Rectal smooth muscle tissue (tissue), 1 donor: ENCODE measurements at regions not wholly inside any gene's neighbourhood (a gene's known extent, or its start where the extent isn't known, plus 50 kb on each side); places are given as distances from the start of the nearest gene placed in this dataset.

Source experiments
- H3K27ac ChIP-seq: one replicate; pipeline ENCODE4 v1.7.0; 2013; ENCODE audit warnings: low read depth, low read length, inconsistent platforms
- H3K27me3 ChIP-seq: one replicate; pipeline ENCODE4 v1.7.0; 2013; ENCODE audit warnings: low read length; ENCODE audit not compliant: control insufficient read depth, insufficient read depth
- H3K36me3 ChIP-seq: one replicate; pipeline ENCODE4 v1.7.0; 2013; ENCODE audit warnings: low read length; ENCODE audit not compliant: control insufficient read depth, insufficient read depth
- H3K4me1 ChIP-seq: one replicate; pipeline ENCODE4 v1.7.0; 2013; ENCODE audit warnings: low read length; ENCODE audit not compliant: control insufficient read depth, insufficient read depth
- H3K4me3 ChIP-seq: one replicate; pipeline ENCODE4 v1.7.0; 2013; ENCODE audit warnings: low read length
- H3K9ac ChIP-seq: one replicate; pipeline ENCODE4 v1.7.0; 2013; ENCODE audit warnings: low read length

- no peak overlapping the region for H3K4me3 ChIP-seq
- H3K27ac ChIP-seq, result no peak overlapping the region
Measured at GRCh38 chr5:68134669-68135313, 80.8 kb upstream of the PIK3R1 start.

GRCh38 chr5:68134033-68134668 lies 81.4 kb upstream of the PIK3R1 start:
- Histone ChIP-seq H3K27me3 (no peaks in the 10 kb centered on the region), H3K4me3 (no peak overlapping the region), H3K27ac (no peak overlapping the region), H3K36me3 (no peaks in the 10 kb centered on the region), H3K4me1 (no peaks in the 10 kb centered on the region), H3K9ac (no peak overlapping the region)

More at GRCh38 chr5:68134669-68135313, 80.8 kb upstream of the PIK3R1 start:
- no peaks in the 10 kb centered on the region for H3K36me3 ChIP-seq
- H3K27me3 ChIP-seq, result no peaks in the 10 kb centered on the region
- H3K9ac ChIP-seq, result no peak overlapping the region
- no peaks in the 10 kb centered on the region for H3K4me1 ChIP-seq

- no peak overlapping the region for H3K9ac ChIP-seq
- no peak overlapping the region for H3K4me3 ChIP-seq
- no peaks in the 10 kb centered on the region for H3K27me3 ChIP-seq
- no peaks in the 10 kb centered on the region for H3K36me3 ChIP-seq
- no peaks in the 10 kb centered on the region for H3K4me1 ChIP-seq
- no peak overlapping the region for H3K27ac ChIP-seq
Measured at GRCh38 chr5:68130253-68130652, 85.3 kb upstream of the PIK3R1 start.

GRCh38 chr5:68129364-68129763 lies 86.2 kb upstream of the PIK3R1 start:
- no peak overlapping the region for H3K4me3 ChIP-seq
- no peaks in the 10 kb centered on the region for H3K27me3 ChIP-seq
- no peaks in the 10 kb centered on the region for H3K4me1 ChIP-seq
- H3K9ac ChIP-seq, result no peak overlapping the region
- no peak overlapping the region for H3K27ac ChIP-seq
- H3K36me3 ChIP-seq, result no peaks in the 10 kb centered on the region

- no peak overlapping the region for H3K27ac ChIP-seq
- H3K36me3 ChIP-seq, result no peaks in the 10 kb centered on the region
- H3K9ac ChIP-seq, result no peak overlapping the region
- H3K4me1 ChIP-seq, result no peaks in the 10 kb centered on the region
- no peaks in the 10 kb centered on the region for H3K27me3 ChIP-seq
- H3K4me3 ChIP-seq, result no peak overlapping the region
Measured at GRCh38 chr5:68126886-68127285, 88.7 kb upstream of the PIK3R1 start.

- Histone ChIP-seq H3K9ac (no peak overlapping the region), H3K36me3 (no peaks in the 10 kb centered on the region), H3K27ac (no peak overlapping the region), H3K4me3 (no peak overlapping the region), H3K27me3 (no peaks in the 10 kb centered on the region), H3K4me1 (no peaks in the 10 kb centered on the region)
Measured at GRCh38 chr5:68122439-68123328, 92.9 kb upstream of the PIK3R1 start.

- H3K4me1 ChIP-seq, result no peaks in the 10 kb centered on the region
- H3K27ac ChIP-seq, result no peak overlapping the region
- H3K9ac ChIP-seq, result no peak overlapping the region
- H3K4me3 ChIP-seq, result no peak overlapping the region
- no peaks in the 10 kb centered on the region for H3K36me3 ChIP-seq
- H3K27me3 ChIP-seq, result no peaks in the 10 kb centered on the region
Measured at GRCh38 chr5:68116868-68117411, 98.6 kb upstream of the PIK3R1 start.

GRCh38 chr5:68116408-68116807 lies 99.1 kb upstream of the PIK3R1 start:
- no peaks in the 10 kb centered on the region for H3K36me3 ChIP-seq
- H3K27ac ChIP-seq, result no peak overlapping the region
- no peak overlapping the region for H3K9ac ChIP-seq
- no peak overlapping the region for H3K4me3 ChIP-seq
- no peaks in the 10 kb centered on the region for H3K4me1 ChIP-seq
- no peaks in the 10 kb centered on the region for H3K27me3 ChIP-seq

- Histone ChIP-seq H3K36me3 (no peaks in the 10 kb centered on the region), H3K27ac (no peak overlapping the region), H3K4me3 (no peak overlapping the region), H3K4me1 (no peaks in the 10 kb centered on the region), H3K9ac (no peak overlapping the region), H3K27me3 (no peaks in the 10 kb centered on the region)
Measured at GRCh38 chr5:68115584-68115983, 100.0 kb upstream of the PIK3R1 start.

GRCh38 chr5:68114378-68115040 lies 101.0 kb upstream of the PIK3R1 start:
- no peak overlapping the region for H3K27ac ChIP-seq
- H3K4me1 ChIP-seq, result no peaks in the 10 kb centered on the region
- no peak overlapping the region for H3K4me3 ChIP-seq
- no peak overlapping the region for H3K9ac ChIP-seq
- no peaks in the 10 kb centered on the region for H3K27me3 ChIP-seq
- H3K36me3 ChIP-seq, result no peaks in the 10 kb centered on the region

- no peaks in the 10 kb centered on the region for H3K36me3 ChIP-seq
- no peak overlapping the region for H3K4me3 ChIP-seq
- no peak overlapping the region for H3K9ac ChIP-seq
- no peaks in the 10 kb centered on the region for H3K4me1 ChIP-seq
- H3K27ac ChIP-seq, result no peak overlapping the region
- no peaks in the 10 kb centered on the region for H3K27me3 ChIP-seq
Measured at GRCh38 chr5:68112658-68113057, 102.9 kb upstream of the PIK3R1 start.

GRCh38 chr5:68110894-68111293 lies 104.7 kb upstream of the PIK3R1 start:
- Histone ChIP-seq H3K9ac (no peak overlapping the region), H3K4me1 (no peaks in the 10 kb centered on the region), H3K4me3 (no peak overlapping the region), H3K36me3 (no peaks in the 10 kb centered on the region), H3K27ac (no peak overlapping the region), H3K27me3 (no peaks in the 10 kb centered on the region)
